Lower leg skin (tissue), 3 donors: ENCODE measurements at regions not wholly inside any gene's neighbourhood (a gene's known extent, or its start where the extent isn't known, plus 50 kb on each side); places are given as distances from the start of the nearest gene placed in this dataset.

Experiments used
- POLR2A ChIP-seq, 2 donors: fragments of 450-650 bp; IDR thresholded peaks; one replicate each; pipeline ENCODE4 v1.6.1; 2016 to 2017; ENCODE audit warnings: antibody characterized with exemption in 2 of 2, mild to moderate bottlenecking in 1 of 2, moderate library complexity in 1 of 2
- TF ChIP-seq, protein P1 (sequence below), 3 donors: fragments of 450-650 bp; IDR thresholded peaks; one replicate each; pipeline ENCODE4 v1.5.1; 2016; ENCODE audit warnings: antibody characterized with exemption in 3 of 3, mild to moderate bottlenecking in 3 of 3, moderate library complexity in 2 of 3

DNA sequence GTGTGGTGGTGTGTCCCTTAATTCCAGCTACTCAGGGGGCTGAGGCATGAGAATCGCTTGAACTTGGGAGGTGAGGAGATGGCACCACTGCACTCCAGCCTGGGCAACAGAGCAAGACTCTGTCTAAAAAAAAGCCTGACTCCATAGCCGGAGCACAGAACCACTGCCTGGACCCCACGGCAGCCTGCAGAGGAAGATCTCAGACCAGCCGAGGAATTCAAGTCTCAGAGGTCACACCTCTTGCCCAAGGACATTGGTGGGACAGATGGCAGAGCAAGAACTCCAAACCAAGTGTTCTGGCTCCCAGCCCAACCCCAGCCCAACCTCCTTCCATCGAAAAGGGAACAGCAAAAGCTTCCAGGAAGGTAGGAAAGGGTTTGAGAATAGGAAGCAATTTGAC lies 70.8 kb downstream of the SMIM20 start:
- TF ChIP-seq POLR2A (IDR thresholded peaks at IDR 0.05), result no peak
- TF ChIP-seq, protein P1, sequence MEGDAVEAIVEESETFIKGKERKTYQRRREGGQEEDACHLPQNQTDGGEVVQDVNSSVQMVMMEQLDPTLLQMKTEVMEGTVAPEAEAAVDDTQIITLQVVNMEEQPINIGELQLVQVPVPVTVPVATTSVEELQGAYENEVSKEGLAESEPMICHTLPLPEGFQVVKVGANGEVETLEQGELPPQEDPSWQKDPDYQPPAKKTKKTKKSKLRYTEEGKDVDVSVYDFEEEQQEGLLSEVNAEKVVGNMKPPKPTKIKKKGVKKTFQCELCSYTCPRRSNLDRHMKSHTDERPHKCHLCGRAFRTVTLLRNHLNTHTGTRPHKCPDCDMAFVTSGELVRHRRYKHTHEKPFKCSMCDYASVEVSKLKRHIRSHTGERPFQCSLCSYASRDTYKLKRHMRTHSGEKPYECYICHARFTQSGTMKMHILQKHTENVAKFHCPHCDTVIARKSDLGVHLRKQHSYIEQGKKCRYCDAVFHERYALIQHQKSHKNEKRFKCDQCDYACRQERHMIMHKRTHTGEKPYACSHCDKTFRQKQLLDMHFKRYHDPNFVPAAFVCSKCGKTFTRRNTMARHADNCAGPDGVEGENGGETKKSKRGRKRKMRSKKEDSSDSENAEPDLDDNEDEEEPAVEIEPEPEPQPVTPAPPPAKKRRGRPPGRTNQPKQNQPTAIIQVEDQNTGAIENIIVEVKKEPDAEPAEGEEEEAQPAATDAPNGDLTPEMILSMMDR (IDR thresholded peaks at IDR 0.05), result no peak
